Activated CD8-positive, alpha-beta T cell treated with anti-CD3 and anti-CD28 coated beads for 36 hours (primary cell): ENCODE measurements at regions not wholly inside any gene's neighbourhood (a gene's known extent, or its start where the extent isn't known, plus 50 kb on each side); places are given as distances from the start of the nearest gene placed in this dataset.

Experiments
- ATAC-seq: fragments of 200-7000 bp; cut with Tn5 transposase; one replicate; pipeline ENCODE4 v1.10.0; 2021; ENCODE audit warnings: mild to moderate bottlenecking, moderate library complexity
- CTCF ChIA-PET: fragments of 350-600 bp; sonication (Branson Sonifier 250); formaldehyde crosslinking; loops from one replicate; lab custom pipeline; 2021; ENCODE audit warnings: antibody characterized with exemption; lab: Charles Lee
- POLR2A ChIA-PET: fragments of 350-600 bp; sonication (Branson Sonifier 250); formaldehyde crosslinking; loops from one replicate; lab custom pipeline; 2021; ENCODE audit warnings: antibody characterized with exemption; lab: Charles Lee
- DNase-seq: peaks from one replicate; pipeline ENCODE4 v3.0.0-alpha.2; 2020
- H3K27ac Mint-ChIP-seq: one replicate; pipeline ENCODE4 v1.8.0; 2021; ENCODE audit warnings: mild to moderate bottlenecking, mixed read lengths
- H3K27me3 Mint-ChIP-seq: one replicate; pipeline ENCODE4 v1.8.0; 2021; ENCODE audit warnings: mixed read lengths
- H3K36me3 Mint-ChIP-seq: one replicate; pipeline ENCODE4 v1.8.0; 2021; ENCODE audit warnings: low read depth, mixed read lengths
- H3K4me1 Mint-ChIP-seq: one replicate; pipeline ENCODE4 v1.8.0; 2021; ENCODE audit warnings: low read depth, mixed read lengths
- H3K4me3 Mint-ChIP-seq: one replicate; pipeline ENCODE4 v1.8.0; 2021; ENCODE audit warnings: mild to moderate bottlenecking, moderate library complexity, mixed read lengths
- H3K9me3 Mint-ChIP-seq: one replicate; pipeline ENCODE4 v1.8.0; 2021; ENCODE audit warnings: mixed read lengths
- intact Hi-C: fragments of 100-400 bp; cut with micrococcal nuclease; formaldehyde crosslinking; loops from one replicate; pipeline ENCODE4 v1.10.0; 2022
- TF ChIP-seq, protein P1 (sequence below): fragments of 200-600 bp; IDR thresholded peaks from one replicate; pipeline ENCODE4 v1.8.0; 2022; ENCODE audit warnings: antibody characterized with exemption, mild to moderate bottlenecking

DNA sequence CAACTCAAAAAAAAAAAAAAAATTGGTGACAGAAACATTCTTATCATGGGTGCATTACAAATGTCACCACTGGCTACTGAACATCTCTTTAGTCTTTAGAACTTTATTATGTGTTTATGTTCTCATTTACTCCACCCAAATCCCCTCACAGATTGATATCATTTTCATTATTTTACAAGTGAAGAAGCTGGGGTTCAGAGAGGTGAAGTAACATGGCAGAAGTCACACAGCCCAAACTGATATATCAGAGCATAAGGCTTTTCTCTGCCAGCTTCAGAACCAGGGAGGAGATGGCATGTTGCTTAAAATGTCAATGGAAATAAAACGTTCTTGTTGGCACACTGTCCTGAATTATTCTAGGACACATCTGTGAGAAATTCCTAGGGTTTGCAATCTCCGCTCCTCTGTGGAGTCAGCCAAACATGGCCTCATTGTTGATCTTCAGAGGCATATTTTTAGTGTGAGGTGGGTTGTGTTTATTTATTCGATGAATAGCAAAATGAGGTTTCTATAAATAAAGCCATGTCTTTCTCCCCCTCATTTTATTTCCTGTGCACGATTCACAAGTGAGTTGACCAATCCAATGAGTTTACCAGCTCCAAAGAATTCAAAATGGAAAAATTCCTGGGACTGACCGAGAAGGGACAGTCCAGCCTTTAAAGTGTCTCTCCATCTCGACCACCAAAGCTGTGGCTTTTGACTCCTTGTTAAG lies 72.9 kb upstream of the ANO1 start:
- POLR2A ChIA-PET = no interaction called here
- ATAC-seq = no peak
- intact Hi-C loops = no loop called here

DNA sequence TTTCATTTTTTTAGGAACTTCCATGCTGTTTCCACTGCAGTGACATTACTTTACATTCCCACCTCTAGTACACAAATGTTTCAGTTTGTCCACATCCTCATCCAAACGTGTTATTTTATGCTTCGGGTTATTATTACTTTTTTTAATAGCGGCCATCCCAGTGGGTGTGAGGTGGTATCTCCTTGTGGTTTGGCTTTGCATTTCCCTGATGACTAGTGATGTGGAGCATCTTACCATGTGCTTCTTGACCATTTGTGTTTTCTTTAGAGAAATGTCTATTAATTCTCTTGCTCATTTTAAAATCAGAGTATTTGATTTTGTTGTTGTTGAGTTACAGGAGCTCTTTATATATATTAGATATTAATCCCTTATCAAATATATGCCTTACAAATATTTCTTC lies 70.3 kb upstream of the ANO1 start:
- Mint-ChIP-seq H3K4me1 (no peaks in the 10 kb centered on the region), H3K27ac (no peak overlapping the region), H3K27me3 (peaks cover 3% of the 10 kb centered on the region), H3K36me3 (no peaks in the 10 kb centered on the region), H3K9me3 (no peaks in the 10 kb centered on the region), H3K4me3 (no peak overlapping the region)
- ChIA-PET POLR2A (no interaction called here), CTCF (no interaction called here)
- TF ChIP-seq, protein P1, sequence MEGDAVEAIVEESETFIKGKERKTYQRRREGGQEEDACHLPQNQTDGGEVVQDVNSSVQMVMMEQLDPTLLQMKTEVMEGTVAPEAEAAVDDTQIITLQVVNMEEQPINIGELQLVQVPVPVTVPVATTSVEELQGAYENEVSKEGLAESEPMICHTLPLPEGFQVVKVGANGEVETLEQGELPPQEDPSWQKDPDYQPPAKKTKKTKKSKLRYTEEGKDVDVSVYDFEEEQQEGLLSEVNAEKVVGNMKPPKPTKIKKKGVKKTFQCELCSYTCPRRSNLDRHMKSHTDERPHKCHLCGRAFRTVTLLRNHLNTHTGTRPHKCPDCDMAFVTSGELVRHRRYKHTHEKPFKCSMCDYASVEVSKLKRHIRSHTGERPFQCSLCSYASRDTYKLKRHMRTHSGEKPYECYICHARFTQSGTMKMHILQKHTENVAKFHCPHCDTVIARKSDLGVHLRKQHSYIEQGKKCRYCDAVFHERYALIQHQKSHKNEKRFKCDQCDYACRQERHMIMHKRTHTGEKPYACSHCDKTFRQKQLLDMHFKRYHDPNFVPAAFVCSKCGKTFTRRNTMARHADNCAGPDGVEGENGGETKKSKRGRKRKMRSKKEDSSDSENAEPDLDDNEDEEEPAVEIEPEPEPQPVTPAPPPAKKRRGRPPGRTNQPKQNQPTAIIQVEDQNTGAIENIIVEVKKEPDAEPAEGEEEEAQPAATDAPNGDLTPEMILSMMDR = no peak
- no peak for DNase-seq
- ATAC-seq = no peak
- intact Hi-C loops = no loop called here

More for the DNA sequence above, 72.9 kb upstream of the ANO1 start:
- CTCF ChIA-PET = interaction anchor here (0.5 kb wide), 1 partner anchor 594 kb away, joined by 3 read pairs; no protein-coding TSS in a partner anchor
- TF ChIP-seq, protein P1 = no peak
- peaks cover 3% of the 10 kb centered on the region for H3K27me3 Mint-ChIP-seq
- no peaks in the 10 kb centered on the region for H3K36me3 Mint-ChIP-seq
- H3K4me3 Mint-ChIP-seq = no peak overlapping the region
- no peak for DNase-seq
- no peaks in the 10 kb centered on the region for H3K4me1 Mint-ChIP-seq
- H3K9me3 Mint-ChIP-seq = no peaks in the 10 kb centered on the region
- no peak overlapping the region for H3K27ac Mint-ChIP-seq

- POLR2A ChIA-PET = no interaction called here
- H3K4me3 Mint-ChIP-seq = no peak overlapping the region
- no peaks in the 10 kb centered on the region for H3K36me3 Mint-ChIP-seq
- no peak overlapping the region for H3K27ac Mint-ChIP-seq
- CTCF ChIA-PET = no interaction called here
- TF ChIP-seq, protein P1 = no peak
- no peaks in the 10 kb centered on the region for H3K4me1 Mint-ChIP-seq
- peaks cover 3% of the 10 kb centered on the region for H3K27me3 Mint-ChIP-seq
- no peak for ATAC-seq
- intact Hi-C loops = no loop called here
- no peak for DNase-seq
- no peaks in the 10 kb centered on the region for H3K9me3 Mint-ChIP-seq
Observed at GRCh38 chr11:70010774-70011173, 67.3 kb upstream of the ANO1 start.

GRCh38 chr11:70012134-70012733 lies 65.9 kb upstream of the ANO1 start:
- DNase-seq (no peak), ATAC-seq (no peak)
- Mint-ChIP-seq H3K27ac (no peak overlapping the region), H3K27me3 (peaks cover 7% of the 10 kb centered on the region), H3K4me3 (no peak overlapping the region), H3K4me1 (peaks cover 2% of the 10 kb centered on the region), H3K9me3 (no peaks in the 10 kb centered on the region), H3K36me3 (no peaks in the 10 kb centered on the region)
- TF ChIP-seq, protein P1 = no peak
- ChIA-PET POLR2A (no interaction called here), CTCF (no interaction called here)
- intact Hi-C loops = no loop called here

GRCh38 chr11:70014291-70014690 lies 63.8 kb upstream of the ANO1 start:
- Mint-ChIP-seq H3K36me3 (no peaks in the 10 kb centered on the region), H3K27ac (no peak overlapping the region), H3K4me1 (peaks cover 2% of the 10 kb centered on the region), H3K4me3 (no peak overlapping the region), H3K9me3 (no peaks in the 10 kb centered on the region), H3K27me3 (peaks cover 10% of the 10 kb centered on the region)
- intact Hi-C loops = no loop called here
- ATAC-seq (no peak), DNase-seq (no peak)
- ChIA-PET POLR2A (no interaction called here), CTCF (no interaction called here)
- TF ChIP-seq, protein P1 = no peak
